Trophoblast cell (in vitro differentiated cells and primary cell): ENCODE measurements at regions not wholly inside any gene's neighbourhood (a gene's known extent, or its start where the extent isn't known, plus 50 kb on each side); places are given as distances from the start of the nearest gene placed in this dataset.

Experiments used
- DNase-seq, 2 donors: peaks; one replicate each; pipeline ENCODE4 v3.0.0-alpha.2; 2016
- H2AFZ ChIP-seq: 2 replicates; pipeline ENCODE4 v1.6.1; 2013; ENCODE audit warnings: low read length, moderate library complexity, mild to moderate bottlenecking; ENCODE audit not compliant: insufficient read depth, poor library complexity
- H2AK5ac ChIP-seq: 2 replicates; pipeline ENCODE4 v1.6.1; 2013; ENCODE audit warnings: mild to moderate bottlenecking, low read length
- H2BK120ac ChIP-seq: 2 replicates; pipeline ENCODE4 v1.6.1; 2013; ENCODE audit warnings: low read length, mild to moderate bottlenecking, moderate library complexity; ENCODE audit not compliant: insufficient read depth, poor library complexity
- H2BK12ac ChIP-seq: 2 replicates; pipeline ENCODE4 v1.6.1; 2013; ENCODE audit warnings: mild to moderate bottlenecking, low read length, moderate library complexity
- H2BK5ac ChIP-seq: 2 replicates; pipeline ENCODE4 v1.6.1; 2013; ENCODE audit warnings: low read length, low read depth, moderate library complexity, mild to moderate bottlenecking; ENCODE audit not compliant: poor library complexity
- H3K14ac ChIP-seq: 2 replicates; pipeline ENCODE4 v1.6.1; 2013; ENCODE audit warnings: mild to moderate bottlenecking, low read length
- H3K18ac ChIP-seq: 2 replicates; pipeline ENCODE4 v1.6.1; 2013; ENCODE audit warnings: mild to moderate bottlenecking, low read length
- H3K23ac ChIP-seq: 2 replicates; pipeline ENCODE4 v1.6.1; 2013; ENCODE audit warnings: low read length
- H3K27ac ChIP-seq: 2 replicates; pipeline ENCODE4 v1.5.1; 2013; ENCODE audit warnings: low read depth, mild to moderate bottlenecking, inconsistent platforms, low read length, moderate library complexity
- H3K27me3 ChIP-seq: 2 replicates; pipeline ENCODE4 v1.6.1; 2013; ENCODE audit warnings: inconsistent platforms, mild to moderate bottlenecking, low read length, moderate library complexity; ENCODE audit not compliant: insufficient read depth
- H3K36me3 ChIP-seq, 2 experiments: 1 replicate in 1 of 2; 2 replicates in 1 of 2; pipeline ENCODE4 v1.6.1; 2013; ENCODE audit warnings: low read length in 2 of 2, mild to moderate bottlenecking in 2 of 2, moderate library complexity in 1 of 2; ENCODE audit not compliant: insufficient read depth in 2 of 2, control insufficient read depth in 1 of 2
- H3K4ac ChIP-seq: 2 replicates; pipeline ENCODE4 v1.6.1; 2013; ENCODE audit warnings: low read depth, mild to moderate bottlenecking, low read length, moderate library complexity
- H3K4me1 ChIP-seq, 2 experiments: 1 replicate in 1 of 2; 2 replicates in 1 of 2; pipeline ENCODE4 v1.6.1; 2013; ENCODE audit warnings: low read length in 2 of 2, mild to moderate bottlenecking in 2 of 2, moderate library complexity in 1 of 2; ENCODE audit not compliant: insufficient read depth in 2 of 2, control insufficient read depth in 1 of 2
- H3K4me2 ChIP-seq: 2 replicates; pipeline ENCODE4 v1.6.1; 2013; ENCODE audit warnings: inconsistent platforms, mild to moderate bottlenecking, low read length, moderate library complexity
- H3K4me3 ChIP-seq: 2 replicates; pipeline ENCODE4 v1.5.1; 2013; ENCODE audit warnings: mild to moderate bottlenecking, low read depth, low read length, inconsistent platforms
- H3K79me1 ChIP-seq: one replicate; pipeline ENCODE4 v1.6.1; 2013; ENCODE audit warnings: low read length
- H3K79me2 ChIP-seq: 2 replicates; pipeline ENCODE4 v1.6.1; 2013; ENCODE audit warnings: low read length, mild to moderate bottlenecking; ENCODE audit not compliant: control insufficient read depth, insufficient read depth, poor library complexity
- H3K9ac ChIP-seq: 2 replicates; pipeline ENCODE4 v1.6.1; 2013; ENCODE audit warnings: mild to moderate bottlenecking, low read length
- H3K9me3 ChIP-seq: 2 replicates; pipeline ENCODE4 v1.6.1; 2013; ENCODE audit warnings: low read depth, mild to moderate bottlenecking, control low read depth, inconsistent platforms, low read length; ENCODE audit not compliant: insufficient read depth
- H4K12ac ChIP-seq: 2 replicates; pipeline ENCODE4 v1.6.1; 2013; ENCODE audit warnings: low read depth, mild to moderate bottlenecking, low read length, moderate library complexity
- H4K8ac ChIP-seq: 2 replicates; pipeline ENCODE4 v1.6.1; 2013; ENCODE audit warnings: low read depth, mild to moderate bottlenecking, low read length, moderate library complexity
- H4K91ac ChIP-seq: one replicate; pipeline ENCODE4 v1.6.1; 2013; ENCODE audit warnings: low read depth, mild to moderate bottlenecking, low read length, moderate library complexity
- WGBS: extraction: QIAGEN DNeasy Blood & Tissue Kit; methylation state at CpG from one replicate; pipeline ENCODE4 v1.1.7; 2013; ENCODE audit warnings: missing lambda C conversion rate; ENCODE audit not compliant: insufficient read length, insufficient coverage; ENCODE audit errors: extremely low coverage; 5-methylcytosine and 5-hydroxymethylcytosine counted together

- no CpG with 5 or more reads among the region's 2 CpGs for WGBS
Measured at GRCh38 chr6:884570-884969, 191.6 kb upstream of the EXOC2 start.

DNA sequence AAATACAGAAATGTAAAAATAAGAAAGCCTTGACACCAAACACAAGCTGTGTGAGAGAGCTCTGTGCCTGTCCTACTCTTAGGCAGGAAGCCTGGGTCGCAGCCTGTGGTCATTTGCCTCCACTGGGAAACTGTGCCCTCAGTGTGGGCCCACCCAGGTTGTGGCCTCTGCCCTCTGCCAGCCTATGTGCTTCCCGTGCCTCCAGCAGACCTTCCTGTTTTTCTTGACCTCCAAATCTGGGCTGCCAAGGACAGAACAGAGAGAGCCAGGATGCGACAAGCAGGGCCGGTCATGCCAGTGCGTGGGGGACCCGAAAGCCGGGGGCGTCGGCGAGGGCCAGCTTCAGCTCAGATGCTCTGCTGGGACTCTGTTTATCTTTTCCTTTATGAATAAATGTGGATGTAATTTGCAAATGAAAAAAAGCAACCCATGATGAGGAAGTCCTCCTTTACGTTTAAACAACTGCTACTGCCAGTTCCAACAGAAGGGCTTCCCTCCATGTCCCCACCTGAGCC, 189.2 kb upstream of the EXOC2 start:
- Histone ChIP-seq H3K36me3 (no peaks in the 10 kb centered on the region), H3K79me2 (no peaks in the 10 kb centered on the region), H3K79me1 (no peaks in the 10 kb centered on the region), H3K27ac (no peak overlapping the region), H3K9me3 (no peaks in the 10 kb centered on the region), H4K91ac (no peak overlapping the region), H2AK5ac (no peak overlapping the region), H2BK12ac (no peak overlapping the region), H3K4me2 (no peak overlapping the region), H3K4me1 (no peaks in the 10 kb centered on the region), H2BK5ac (no peak overlapping the region), H3K4me3 (no peak overlapping the region), H3K9ac (no peak overlapping the region), H2BK120ac (no peak overlapping the region), H3K23ac (no peak overlapping the region), H3K4ac (no peak overlapping the region), H3K14ac (no peak overlapping the region), H3K27me3 (no peaks in the 10 kb centered on the region), H4K8ac (no peak overlapping the region), H3K18ac (no peak overlapping the region), H4K12ac (no peak overlapping the region), H2AFZ (no peak overlapping the region)
- WGBS: no CpG with 5 or more reads among the region's 11 CpGs
- DNase-seq: no peak

More at GRCh38 chr6:884570-884969, 191.6 kb upstream of the EXOC2 start:
- H3K4ac ChIP-seq: no peak overlapping the region
- H3K79me1 ChIP-seq: no peaks in the 10 kb centered on the region
- H3K14ac ChIP-seq: no peak overlapping the region
- H3K9ac ChIP-seq: no peak overlapping the region
- no peak overlapping the region for H2AFZ ChIP-seq
- H4K91ac ChIP-seq: no peak overlapping the region
- H3K18ac ChIP-seq: no peak overlapping the region
- H2BK5ac ChIP-seq: no peak overlapping the region
- no peak overlapping the region for H3K27ac ChIP-seq
- no peak overlapping the region for H2BK12ac ChIP-seq
- no peaks in the 10 kb centered on the region for H3K79me2 ChIP-seq
- DNase-seq: no peak
- H2AK5ac ChIP-seq: no peak overlapping the region
- H4K12ac ChIP-seq: no peak overlapping the region
- H3K36me3 ChIP-seq: no peaks in the 10 kb centered on the region
- no peak overlapping the region for H2BK120ac ChIP-seq
- no peaks in the 10 kb centered on the region for H3K9me3 ChIP-seq
- H3K23ac ChIP-seq: no peak overlapping the region
- H3K4me2 ChIP-seq: no peak overlapping the region
- no peaks in the 10 kb centered on the region for H3K4me1 ChIP-seq
- no peak overlapping the region for H4K8ac ChIP-seq
- H3K27me3 ChIP-seq: no peaks in the 10 kb centered on the region
- no peak overlapping the region for H3K4me3 ChIP-seq

- H2BK12ac ChIP-seq: no peak overlapping the region
- H3K18ac ChIP-seq: no peak overlapping the region
- H3K4me3 ChIP-seq: no peak overlapping the region
- H3K27ac ChIP-seq: no peak overlapping the region
- no peak overlapping the region for H3K14ac ChIP-seq
- no CpG with 5 or more reads among the region's 11 CpGs for WGBS
- H2BK120ac ChIP-seq: no peak overlapping the region
- H3K27me3 ChIP-seq: no peaks in the 10 kb centered on the region
- H2AK5ac ChIP-seq: no peak overlapping the region
- no peak for DNase-seq
- H3K4ac ChIP-seq: no peak overlapping the region
- no peak overlapping the region for H3K23ac ChIP-seq
- no peaks in the 10 kb centered on the region for H3K79me2 ChIP-seq
- no peak overlapping the region for H4K12ac ChIP-seq
- no peaks in the 10 kb centered on the region for H3K9me3 ChIP-seq
- H3K36me3 ChIP-seq: no peaks in the 10 kb centered on the region
- H3K4me1 ChIP-seq: no peaks in the 10 kb centered on the region
- H2BK5ac ChIP-seq: no peak overlapping the region
- H2AFZ ChIP-seq: no peak overlapping the region
- no peaks in the 10 kb centered on the region for H3K79me1 ChIP-seq
- no peak overlapping the region for H4K8ac ChIP-seq
- H3K4me2 ChIP-seq: no peak overlapping the region
- H3K9ac ChIP-seq: no peak overlapping the region
- no peak overlapping the region for H4K91ac ChIP-seq
Measured at GRCh38 chr6:878179-878578, 185.2 kb upstream of the EXOC2 start.

- no peak overlapping the region for H2BK5ac ChIP-seq
- no peak overlapping the region for H4K12ac ChIP-seq
- H3K79me2 ChIP-seq: no peaks in the 10 kb centered on the region
- no peak overlapping the region for H3K9ac ChIP-seq
- DNase-seq: no peak
- no peaks in the 10 kb centered on the region for H3K27me3 ChIP-seq
- no peak overlapping the region for H2AK5ac ChIP-seq
- H3K36me3 ChIP-seq: no peaks in the 10 kb centered on the region
- no peak overlapping the region for H3K4me2 ChIP-seq
- H3K79me1 ChIP-seq: no peaks in the 10 kb centered on the region
- H2AFZ ChIP-seq: no peak overlapping the region
- 100% methylated on average over 1 of the region's 8 CpGs for WGBS
- no peak overlapping the region for H3K14ac ChIP-seq
- H3K9me3 ChIP-seq: no peaks in the 10 kb centered on the region
- no peak overlapping the region for H4K91ac ChIP-seq
- no peak overlapping the region for H3K23ac ChIP-seq
- H3K4me1 ChIP-seq: no peaks in the 10 kb centered on the region
- no peak overlapping the region for H3K18ac ChIP-seq
- H3K27ac ChIP-seq: no peak overlapping the region
- no peak overlapping the region for H2BK120ac ChIP-seq
- no peak overlapping the region for H3K4me3 ChIP-seq
- H2BK12ac ChIP-seq: no peak overlapping the region
- no peak overlapping the region for H3K4ac ChIP-seq
- H4K8ac ChIP-seq: no peak overlapping the region
Measured at GRCh38 chr6:875012-875411, 182.1 kb upstream of the EXOC2 start.
